Endothelial cell of umbilical vein (primary cell): ENCODE measurements at regions not wholly inside any gene's neighbourhood (a gene's known extent, or its start where the extent isn't known, plus 50 kb on each side); places are given as distances from the start of the nearest gene placed in this dataset.

Source experiments
- BruUV-seq: library from RNA; stranded (reverse); fragments of 400-500 nt; replicated peaks from 2 replicates; lab custom pipeline; 2021; lab: Mats Ljungman, UMichigan
- CTCF ChIA-PET: fragments of 300-600, 350-600 bp; sonication (Branson Sonifier 250); formaldehyde crosslinking; loops from one replicate; lab custom pipeline; 2021; ENCODE audit warnings: antibody characterized with exemption, inconsistent platforms; lab: Charles Lee
- POLR2A ChIA-PET: fragments of 300-600, 350-600 bp; sonication (Branson Sonifier 250); formaldehyde crosslinking; loops from one replicate; lab custom pipeline; 2021; ENCODE audit warnings: antibody characterized with exemption, inconsistent platforms; lab: Charles Lee
- DNase-seq: peaks from one replicate; pipeline ENCODE4 v3.0.0-alpha.2; 2011; ENCODE audit warnings: low read depth, low spot score
- FAIRE-seq: peaks from 2 replicates; lab custom pipeline; 2011; peaks lifted over from hg19 to GRCh38; lab: Jason Lieb, UNC
- H2AFZ ChIP-seq: 2 replicates; pipeline ENCODE4 v1.6.0; 2012; ENCODE audit warnings: low read depth, low read length, control low read depth, inconsistent platforms
- H3K27ac ChIP-seq: 2 replicates; pipeline ENCODE4 v1.5.1; 2011; ENCODE audit warnings: low read depth, mild to moderate bottlenecking, control low read depth, low read length, moderate library complexity; ENCODE audit not compliant: insufficient read depth
- H3K27me3 ChIP-seq, 2 experiments: 2 replicates each; pipeline versions ENCODE4 v1.6.0 to v1.6.1; 2011; ENCODE audit warnings: low read length in 2 of 2, mixed read lengths in 1 of 2; ENCODE audit not compliant: control insufficient read depth in 2 of 2, insufficient read depth in 2 of 2
- H3K36me3 ChIP-seq, 2 experiments: 2 replicates in 1 of 2; 3 replicates in 1 of 2; pipeline ENCODE4 v1.5.1; 2011; ENCODE audit warnings: low read length in 2 of 2, mild to moderate bottlenecking in 1 of 2, moderate library complexity in 1 of 2; ENCODE audit not compliant: control insufficient read depth in 2 of 2, insufficient read depth in 2 of 2; ENCODE audit errors: extremely low read depth in 1 of 2
- H3K4me1 ChIP-seq: 3 replicates; pipeline ENCODE4 v1.5.1; 2011; ENCODE audit warnings: mild to moderate bottlenecking, low read length; ENCODE audit not compliant: control insufficient read depth, insufficient read depth; ENCODE audit errors: extremely low read depth
- H3K4me2 ChIP-seq: 2 replicates; pipeline ENCODE4 v1.6.1; 2011; ENCODE audit warnings: low read length, control low read depth, mixed read lengths; ENCODE audit not compliant: insufficient read depth
- H3K4me3 ChIP-seq, 3 experiments: fragments of 200-600 bp in 1 of 3; sonication (generic), shearing (Covaris generic) in 1 of 3; replicated peaks in 1 of 3; 2 replicates each; pipeline ENCODE4 v1.5.1; 2011 to 2016; ENCODE audit warnings: control low read depth in 3 of 3, low read length in 3 of 3, mild to moderate bottlenecking in 2 of 3, inconsistent platforms in 1 of 3, low read depth in 1 of 3, moderate library complexity in 1 of 3; ENCODE audit not compliant: insufficient read depth in 1 of 3
- H3K79me2 ChIP-seq: 2 replicates; pipeline ENCODE4 v1.6.0; 2012; ENCODE audit warnings: low read length, inconsistent platforms; ENCODE audit not compliant: control insufficient read depth, insufficient read depth
- H3K9ac ChIP-seq: replicated peaks from 2 replicates; pipeline ENCODE3; 2011; ENCODE audit warnings: low read length, control low read depth; ENCODE audit not compliant: insufficient read depth; ENCODE audit errors: extremely low read depth
- H3K9me1 ChIP-seq: replicated peaks from 3 replicates; pipeline ENCODE4 v1.6.0; 2011; ENCODE audit warnings: mild to moderate bottlenecking, low read length; ENCODE audit not compliant: control insufficient read depth, insufficient read depth; ENCODE audit errors: extremely low read depth
- H3K9me3 ChIP-seq: replicated peaks from 2 replicates; pipeline ENCODE4 v1.5.1; 2012; ENCODE audit warnings: low read length, inconsistent platforms; ENCODE audit not compliant: control insufficient read depth, insufficient read depth
- H4K20me1 ChIP-seq: replicated peaks from 2 replicates; pipeline ENCODE3; 2011; ENCODE audit warnings: mild to moderate bottlenecking, low read length; ENCODE audit not compliant: control insufficient read depth, insufficient read depth; ENCODE audit errors: extremely low read depth
- CTCF ChIP-seq, 2 donors: IDR thresholded peaks; 1 replicate in 1 of 2; 2 replicates in 1 of 2; pipeline ENCODE4 v1.5.1; 2011; ENCODE audit warnings: low read length in 2 of 2, mild to moderate bottlenecking in 2 of 2, moderate library complexity in 2 of 2, control low read depth in 1 of 2, inconsistent platforms in 1 of 2, low read depth in 1 of 2; ENCODE audit not compliant: insufficient read depth in 1 of 2; ENCODE audit errors: extremely low read depth in 1 of 2
- EZH2 ChIP-seq: IDR thresholded peaks from 2 replicates; pipeline ENCODE4 v1.6.1; 2012; ENCODE audit warnings: borderline replicate concordance, low read depth, mild to moderate bottlenecking, moderate library complexity, low read length, inconsistent platforms; ENCODE audit not compliant: severe bottlenecking
- FOS ChIP-seq: IDR thresholded peaks from 2 replicates; pipeline ENCODE4 v1.6.1; 2011; ENCODE audit warnings: mild to moderate bottlenecking, low read length, moderate library complexity, borderline replicate concordance; ENCODE audit not compliant: insufficient read depth
- GATA2 ChIP-seq: IDR thresholded peaks from 2 replicates; pipeline ENCODE4 v1.7.0; 2011; ENCODE audit warnings: low read depth, mild to moderate bottlenecking, moderate library complexity, mixed read lengths, low read length; ENCODE audit not compliant: insufficient read length, insufficient read depth
- MYC ChIP-seq: IDR thresholded peaks from one replicate; pipeline ENCODE4 v1.6.1; 2011; ENCODE audit warnings: mild to moderate bottlenecking, low read depth, low read length
- POLR2A ChIP-seq: IDR thresholded peaks from 2 replicates; pipeline ENCODE4 v1.6.1; 2012; ENCODE audit warnings: low read depth, mild to moderate bottlenecking, control low read depth, low read length
- POLR2AphosphoS5 ChIP-seq: IDR thresholded peaks from 2 replicates; pipeline ENCODE4 v1.6.1; 2012; ENCODE audit warnings: low read depth, mild to moderate bottlenecking, control low read depth, low read length, moderate library complexity; ENCODE audit not compliant: insufficient read depth
- dilution Hi-C: fragments of 300-500 bp; cut with MboI; formaldehyde crosslinking; loops from one replicate; pipeline ENCODE4 v1.15.0; 2019; ENCODE audit warnings: low sequenced_read_pairs; ENCODE audit not compliant: extremely low pct_ligation_motif_present
- intact Hi-C: fragments of 100-400 bp; cut with micrococcal nuclease; formaldehyde crosslinking; loops from one replicate; pipeline ENCODE4 v1.10.0; 2022

GRCh38 chr11:70575396-70576060 is 177.2 kb downstream of the CTTN start:
- ChIA-PET POLR2A (no interaction called here), CTCF (no interaction called here)
- H3K9me1 ChIP-seq = no peaks in the 10 kb centered on the region
- no peaks in the 10 kb centered on the region for H3K27me3 ChIP-seq
- no peak for FAIRE-seq
- no peaks in the 10 kb centered on the region for H4K20me1 ChIP-seq
- H3K4me3 ChIP-seq = no peak overlapping the region
- H3K4me1 ChIP-seq = no peaks in the 10 kb centered on the region
- no peak overlapping the region for H3K27ac ChIP-seq
- no peaks in the 10 kb centered on the region for H3K36me3 ChIP-seq
- H3K79me2 ChIP-seq = no peaks in the 10 kb centered on the region
- no peak for TF ChIP-seq GATA2
- TF ChIP-seq EZH2 = no peak
- TF ChIP-seq MYC = no peak
- no peak for TF ChIP-seq FOS
- no peak for TF ChIP-seq POLR2AphosphoS5
- TF ChIP-seq CTCF (IDR thresholded peaks at IDR 0.05; ENCODE audit: extremely low read depth in 1 of 2, insufficient read depth in 1 of 2, low read depth in 1 of 2, low read length in 2 of 2) = no peak
- no peak for TF ChIP-seq POLR2A
- BruUV-seq = no TSS peak
- H3K9ac ChIP-seq = no peak overlapping the region
- no peaks in the 10 kb centered on the region for H3K9me3 ChIP-seq
- H3K4me2 ChIP-seq = no peak overlapping the region
- no peak for DNase-seq
- intact Hi-C loops = no loop called here
- H2AFZ ChIP-seq = no peak overlapping the region
- dilution Hi-C loops = no loop called here
